ENCODE measurements at regions not wholly inside any gene's neighbourhood (a gene's known extent, or its start where the extent isn't known, plus 50 kb on each side); places are given as distances from the start of the nearest gene placed in this dataset.

DNA sequence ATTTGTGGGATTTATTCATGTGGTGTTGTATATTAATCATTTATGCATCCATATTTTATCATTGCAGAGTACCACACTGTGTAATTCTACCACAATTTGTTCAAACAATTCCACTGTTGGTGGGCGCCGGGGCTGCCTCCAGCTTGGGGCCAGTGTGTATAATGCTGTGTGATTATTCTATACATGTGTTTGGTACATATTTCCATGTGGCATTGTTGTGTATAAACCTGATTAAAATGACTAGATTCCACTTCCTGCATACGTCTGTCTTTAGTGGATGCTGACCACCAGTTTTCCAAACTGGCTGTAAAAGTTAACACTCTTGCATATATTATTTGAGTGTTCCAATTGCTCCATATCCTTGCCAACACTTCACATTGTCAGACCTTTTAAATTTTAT is 1213.8 kb downstream of the TBC1D22A start:
- no peak for DNase-seq

DNA sequence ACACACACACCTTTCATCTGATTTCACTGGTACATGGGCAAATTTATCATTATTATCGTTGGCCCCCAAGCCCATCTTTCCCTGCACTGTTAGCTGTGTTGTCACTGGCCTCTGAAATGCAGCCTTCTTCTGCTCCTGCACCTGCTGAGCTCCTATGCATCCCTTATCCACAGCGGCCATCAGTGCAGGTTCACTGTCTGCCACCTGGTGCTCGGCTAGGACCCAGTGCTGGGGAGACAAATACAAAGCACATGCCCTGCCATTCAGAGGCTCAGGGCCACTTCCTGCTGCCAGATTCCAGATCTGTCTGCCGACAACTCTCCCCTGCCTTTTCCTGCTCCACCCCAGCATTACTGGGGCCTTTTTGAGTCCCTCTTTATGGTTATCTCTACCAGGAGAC is 1205.4 kb downstream of the TBC1D22A start:
- no peak for DNase-seq

DNA sequence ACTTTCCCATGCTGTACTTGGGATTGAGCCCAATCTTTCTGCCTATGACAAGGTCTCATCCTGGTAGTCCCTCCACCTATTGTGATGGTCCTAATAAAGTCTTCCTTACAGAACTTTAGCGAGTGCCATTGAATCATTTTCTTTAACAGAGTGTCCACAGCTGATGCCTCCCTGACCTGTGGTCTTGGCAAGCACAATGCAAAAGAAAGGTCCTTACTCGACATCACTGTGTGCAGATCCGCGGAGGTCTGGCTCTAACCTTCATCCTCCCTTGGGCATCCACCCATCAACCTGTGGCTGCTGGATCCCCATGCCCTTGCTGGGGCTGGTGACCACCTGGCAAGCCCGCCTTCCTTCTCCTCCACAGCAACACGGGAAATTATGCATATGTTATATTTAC is 1203.9 kb downstream of the TBC1D22A start:
- DNase-seq = no peak

DNA sequence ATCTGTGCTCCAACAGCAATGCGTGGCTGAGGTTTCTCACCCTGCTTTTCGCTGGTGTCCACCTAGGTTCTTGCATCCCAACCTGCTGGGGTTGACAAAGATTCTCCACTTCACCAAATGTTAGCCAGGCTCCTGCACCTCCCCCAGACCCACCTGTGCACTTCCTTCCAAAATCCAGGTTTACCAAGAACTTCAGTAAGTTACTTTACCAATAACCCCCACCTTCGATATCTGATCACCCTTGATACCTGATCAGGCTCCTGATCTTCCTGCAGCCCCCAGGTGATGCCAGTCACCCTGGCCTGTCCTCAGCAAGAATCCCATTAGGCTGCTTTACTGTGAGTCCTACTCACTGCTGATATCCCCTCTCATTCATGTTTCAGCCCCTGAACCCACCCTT is 1203.4 kb downstream of the TBC1D22A start:
- DNase-seq = no peak

DNA sequence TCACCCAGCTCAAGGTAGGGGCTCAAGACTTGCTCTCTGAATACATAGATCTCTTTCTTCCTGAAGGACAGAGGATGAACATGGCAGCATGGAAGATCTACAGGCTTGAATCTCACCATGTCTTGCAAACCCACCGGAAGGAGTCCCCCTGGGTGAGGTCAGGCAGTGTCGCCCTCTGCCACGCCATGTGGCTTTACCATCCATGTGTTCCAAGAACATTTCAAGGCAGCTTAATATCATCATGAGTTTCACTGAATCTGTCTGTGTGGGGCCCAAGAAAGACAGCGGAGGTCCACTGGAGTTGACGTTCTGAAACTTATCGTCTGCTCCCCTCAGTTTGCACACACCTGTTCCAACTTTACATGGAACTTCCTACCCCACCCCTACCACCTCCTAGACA is 1202.6 kb downstream of the TBC1D22A start:
- no peak for DNase-seq

DNA sequence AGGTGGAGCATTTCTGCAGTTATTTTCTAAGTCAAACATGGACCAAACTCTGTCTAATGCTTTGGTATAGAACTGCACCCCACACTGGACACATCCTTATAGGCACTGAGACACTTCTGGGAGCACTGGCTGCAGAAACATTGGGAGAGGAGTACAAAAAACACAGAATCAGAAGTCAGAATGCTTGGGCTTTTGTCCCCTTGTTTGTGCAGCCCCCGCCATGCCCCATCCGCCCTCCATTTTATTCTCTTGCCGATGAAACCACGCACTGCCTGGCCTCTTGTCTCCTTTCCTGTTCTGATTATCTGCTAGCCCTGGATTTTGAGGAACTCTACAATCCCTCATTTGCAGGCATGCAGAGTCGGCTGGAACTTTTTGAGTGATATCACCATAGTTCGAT is 1201.2 kb downstream of the TBC1D22A start:
- DNase-seq = no peak

DNA sequence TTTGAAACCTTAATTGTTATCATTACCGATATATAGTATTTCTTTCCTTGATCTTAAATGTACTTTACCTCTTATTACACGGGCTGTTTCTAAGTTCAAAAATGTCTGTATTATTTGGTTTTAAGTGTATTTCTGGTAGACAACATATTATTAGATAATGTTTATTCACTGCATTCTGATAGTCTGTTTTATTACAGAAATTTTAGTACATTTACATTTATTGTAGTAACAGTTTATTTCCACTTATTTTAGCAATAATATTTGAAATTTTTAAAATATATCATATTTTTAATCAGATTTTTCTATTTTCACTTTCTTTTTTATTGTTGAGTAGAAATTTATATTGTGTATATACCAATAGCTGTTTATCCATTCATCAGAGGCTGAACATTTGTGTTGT is 1195.2 kb downstream of the TBC1D22A start:
- no peak for DNase-seq

DNA sequence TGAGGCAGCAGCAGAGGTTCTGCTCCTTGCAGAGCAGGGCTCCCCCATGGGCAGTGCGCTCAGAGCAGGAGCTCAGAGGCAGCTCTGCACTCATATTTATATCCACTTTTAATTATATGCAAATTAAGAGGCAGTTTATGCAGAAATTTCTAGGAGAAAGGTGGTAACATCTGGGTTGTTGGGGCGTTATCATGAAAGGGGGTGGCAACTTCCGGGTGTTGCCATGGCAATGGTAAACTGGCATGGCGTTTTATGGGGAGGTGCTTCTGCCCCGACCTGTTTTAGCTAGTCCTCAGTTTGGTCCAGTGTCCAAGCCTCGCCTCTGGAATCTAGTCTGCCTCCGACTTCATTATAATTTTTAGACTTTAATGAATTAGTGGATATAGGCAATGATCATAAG is 1191.7 kb downstream of the TBC1D22A start:
- DNase-seq = no peak

DNA sequence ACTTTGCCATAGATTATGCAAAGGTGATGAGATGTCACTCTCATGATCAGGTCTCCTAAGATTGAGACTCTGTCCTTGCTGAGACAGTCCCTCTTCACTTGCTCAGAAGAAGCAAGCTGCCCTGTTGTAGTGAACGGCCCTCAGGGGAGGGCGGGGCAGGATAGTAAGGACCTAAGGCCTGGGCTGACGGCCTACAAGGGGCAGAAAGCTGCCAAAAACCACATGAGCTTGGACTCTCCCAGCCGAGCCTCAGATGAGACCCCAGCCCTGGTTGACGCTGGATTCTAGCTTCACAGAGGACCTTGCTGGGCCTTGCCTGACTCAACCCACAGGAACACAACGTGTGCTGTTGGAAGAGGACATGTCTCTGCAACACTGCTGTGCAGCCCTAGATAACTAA is 1182.5 kb downstream of the TBC1D22A start:
- no peak for DNase-seq

DNA sequence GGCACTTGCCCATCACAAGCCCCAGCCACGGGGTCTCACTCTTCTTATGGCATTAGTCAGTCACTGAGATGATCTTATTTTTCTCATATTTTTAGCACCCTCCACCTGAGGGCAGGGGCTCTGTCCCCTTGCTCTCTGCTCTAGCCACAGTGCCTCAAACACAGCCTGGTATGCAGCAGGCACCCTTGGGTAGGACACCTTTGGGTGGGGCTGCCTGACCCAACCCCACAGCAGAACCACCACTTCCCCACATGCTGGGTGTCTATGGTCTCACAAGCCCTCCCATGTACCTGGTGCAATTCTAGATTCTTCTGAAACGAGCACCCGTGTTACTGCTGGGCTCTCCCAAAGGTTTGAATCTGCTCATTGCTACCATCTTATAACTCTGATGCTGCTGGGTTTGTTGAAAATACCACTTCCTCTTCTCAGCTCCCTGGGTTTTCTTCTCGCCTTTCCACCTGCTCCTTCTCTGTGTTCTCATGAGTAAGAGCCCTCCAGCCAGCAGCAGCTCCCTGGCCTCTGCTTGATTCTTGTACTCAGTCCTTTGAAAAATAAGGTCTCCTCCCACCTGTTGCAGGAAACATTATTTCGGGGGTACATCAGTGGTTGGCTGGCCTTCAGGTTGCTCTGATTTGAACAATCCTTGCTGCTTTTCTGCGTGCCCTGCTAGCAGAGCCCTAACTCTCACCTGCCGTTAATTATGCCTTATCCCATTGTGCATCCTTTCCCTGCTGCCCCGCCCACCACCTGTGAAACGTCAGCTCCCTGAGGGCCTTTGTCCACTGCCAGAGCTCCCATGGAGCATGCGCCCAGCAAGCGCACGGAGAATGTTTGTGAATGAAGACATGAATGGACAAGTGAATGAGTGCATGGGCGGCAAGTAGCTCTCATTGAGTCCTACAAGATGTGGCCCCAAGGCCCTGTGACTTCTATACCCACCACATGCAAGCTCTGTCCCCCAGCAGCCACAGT is 1181.6 kb downstream of the TBC1D22A start:
- DNase-seq = no peak

DNA sequence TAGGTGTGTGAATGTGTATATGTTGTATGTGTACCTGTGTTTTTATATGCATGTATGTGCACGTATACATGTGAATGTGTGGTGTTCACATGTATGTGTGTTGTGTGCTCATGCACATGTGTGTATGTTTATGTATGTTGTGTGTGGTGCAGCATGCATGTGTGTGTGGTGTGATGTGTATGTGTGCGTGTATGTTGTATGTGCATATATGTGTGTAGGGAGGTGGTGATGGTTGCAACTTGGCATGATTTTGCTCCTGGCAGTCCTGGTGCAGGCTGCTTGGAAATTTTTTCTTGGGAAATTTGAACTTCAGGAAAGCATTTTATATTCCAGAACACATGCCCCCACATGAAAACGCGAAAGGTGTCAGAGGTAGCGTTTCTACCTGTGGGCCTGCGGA is 1177.8 kb downstream of the TBC1D22A start:
- DNase-seq = no peak

DNA sequence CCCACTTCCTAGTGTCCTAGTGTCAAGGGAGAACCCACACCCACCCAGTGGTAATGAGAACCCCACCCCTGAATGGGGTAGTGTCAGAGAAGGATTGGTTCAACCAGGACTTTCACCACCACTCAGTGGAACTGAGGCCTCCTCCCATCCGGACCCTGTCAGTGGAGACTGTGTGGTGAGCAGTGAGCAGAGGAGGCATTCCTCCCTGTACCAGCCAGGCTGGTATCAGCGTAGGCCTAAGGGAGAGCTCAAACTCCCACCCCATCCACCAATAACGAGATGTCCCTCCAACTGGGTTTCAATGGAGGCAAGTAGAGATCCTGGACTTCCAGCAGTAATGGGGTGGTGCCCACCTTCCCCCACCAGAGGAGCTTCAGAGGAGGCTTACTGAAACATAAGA is 1171.4 kb downstream of the TBC1D22A start:
- DNase-seq = no peak

DNA sequence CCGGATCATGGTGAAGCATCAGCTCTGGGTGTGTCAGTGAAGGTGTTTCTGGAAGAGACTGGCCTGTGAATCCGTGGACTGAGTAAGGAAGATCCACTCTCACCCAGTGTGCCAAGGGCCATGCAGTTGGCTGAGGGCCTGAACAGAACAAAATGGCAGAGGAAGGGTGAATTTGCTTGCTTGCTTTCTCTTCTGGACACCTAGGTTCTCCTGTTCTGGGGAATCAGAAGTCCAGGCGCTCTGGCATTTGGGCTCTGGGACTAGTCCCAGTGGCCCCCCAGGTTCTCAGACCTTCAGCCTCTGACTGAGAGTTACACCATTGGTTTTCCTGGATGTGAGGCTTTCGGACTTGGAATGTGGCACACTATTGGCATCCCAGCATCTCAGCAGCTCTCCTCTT is 1170.8 kb downstream of the TBC1D22A start:
- no peak for DNase-seq

DNA sequence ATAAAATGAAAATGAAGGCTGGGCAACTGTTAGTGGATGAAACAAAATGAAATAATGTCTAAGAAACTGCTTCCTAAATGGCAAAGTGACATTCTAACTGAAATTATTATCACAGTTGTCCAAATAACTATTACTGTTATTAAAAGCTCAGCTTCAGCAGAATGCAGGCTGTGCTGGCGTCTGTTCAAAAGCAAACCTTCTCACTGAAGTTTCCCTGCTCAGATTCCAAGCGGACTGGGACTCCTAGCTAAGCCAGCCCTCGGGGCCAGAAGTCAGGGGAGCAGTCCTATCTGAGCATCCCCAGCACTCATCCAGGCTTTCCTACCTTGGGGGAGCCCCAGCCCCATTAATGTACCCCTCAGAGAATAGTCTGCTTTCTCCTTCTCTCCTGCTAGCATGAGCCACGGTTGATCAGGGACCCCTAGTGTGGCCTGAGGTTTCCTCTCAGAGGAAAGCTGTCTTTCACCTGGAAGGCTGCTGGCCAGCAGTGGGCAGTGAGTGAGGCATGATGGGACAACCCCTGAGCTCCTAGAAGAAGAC is 1167.3 kb downstream of the TBC1D22A start:
- no peak for DNase-seq

DNA sequence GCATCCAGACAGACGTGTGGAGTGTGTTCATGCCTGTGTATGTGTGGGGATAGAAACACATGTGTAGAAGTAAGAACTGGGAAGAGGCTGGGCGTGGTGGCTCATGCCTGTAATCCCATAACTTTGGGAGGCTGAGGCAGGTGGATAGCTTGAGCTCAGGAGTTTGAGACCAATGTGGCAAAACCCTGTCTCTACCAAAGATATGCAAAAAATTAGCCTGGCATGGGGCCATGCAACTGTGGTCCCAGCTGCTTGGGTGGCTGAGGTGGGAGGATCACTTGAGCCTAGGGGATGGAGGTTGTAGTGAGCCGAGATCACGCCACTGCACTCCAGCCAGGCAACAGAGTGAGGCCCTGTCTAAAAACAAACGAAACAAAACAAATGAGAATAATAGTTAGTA is 1166.6 kb downstream of the TBC1D22A start:
- no peak for DNase-seq

DNA sequence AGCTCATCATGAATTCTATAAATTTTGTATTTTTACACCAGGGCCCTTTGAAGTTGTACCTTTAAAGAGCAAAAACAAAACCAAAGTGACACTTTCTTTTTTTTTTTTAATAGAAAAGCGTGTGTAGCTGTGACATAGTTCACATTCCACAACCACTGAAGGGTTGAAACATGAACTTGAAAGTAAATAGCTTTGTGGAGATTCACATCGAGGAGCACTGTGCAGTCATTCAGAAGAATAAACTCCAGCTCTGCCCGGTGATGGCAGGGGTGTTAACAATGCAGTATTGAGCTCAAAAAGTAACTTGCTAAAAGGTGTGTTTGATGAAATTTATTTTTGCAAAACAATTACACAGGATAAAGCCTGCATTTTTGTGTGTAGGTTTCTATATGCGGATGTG is 1166.2 kb downstream of the TBC1D22A start:
- DNase-seq = no peak

DNA sequence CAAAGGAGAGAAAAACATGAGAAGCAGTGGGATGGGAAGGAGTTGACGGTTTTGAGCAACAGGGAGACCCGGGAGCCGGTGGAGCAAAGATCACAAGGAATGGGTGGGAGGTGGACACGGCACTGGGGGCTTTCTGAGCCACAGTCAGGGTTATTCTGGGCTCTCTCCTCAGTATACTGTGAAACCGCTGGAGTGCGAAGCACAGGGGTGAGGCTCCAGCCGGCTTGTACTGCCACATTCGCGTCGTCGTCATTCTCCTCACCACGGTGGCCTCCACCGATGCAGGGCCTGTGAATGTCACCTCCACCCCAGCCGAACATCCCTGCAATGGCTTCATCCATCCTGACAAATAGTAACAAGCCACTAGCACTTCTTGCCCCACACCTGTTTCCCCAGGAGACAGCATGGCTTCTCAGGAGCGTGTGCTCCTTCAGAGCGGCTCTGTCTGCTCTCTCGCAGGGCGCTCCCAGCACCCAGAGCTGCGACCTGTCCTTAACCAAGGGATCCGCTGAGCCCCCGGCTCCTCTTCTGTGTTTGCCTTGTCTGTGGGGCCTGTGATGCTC is 1165.3 kb downstream of the TBC1D22A start:
- no peak for DNase-seq

DNA sequence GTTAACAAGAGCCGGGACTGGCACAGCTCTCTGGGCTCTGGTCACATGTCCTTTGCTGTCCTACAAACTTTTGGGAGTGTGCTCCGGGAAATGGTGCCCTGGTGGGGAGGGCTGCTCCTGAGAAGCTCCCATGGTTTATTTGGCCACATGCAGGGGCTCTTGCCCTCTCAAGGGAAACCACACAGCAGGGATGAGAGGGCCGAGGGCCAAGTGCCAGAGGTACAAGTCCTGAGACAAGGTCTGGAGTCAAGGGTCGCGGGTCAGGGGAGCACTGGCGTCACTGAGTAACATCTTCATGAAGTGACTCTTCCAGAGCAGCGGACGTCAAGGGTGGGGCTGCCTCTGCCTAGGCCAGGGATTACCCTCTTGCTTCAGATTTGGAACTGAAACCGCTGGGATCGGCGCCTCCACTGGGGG is 1160.6 kb downstream of the TBC1D22A start:
- DNase-seq = no peak

DNA sequence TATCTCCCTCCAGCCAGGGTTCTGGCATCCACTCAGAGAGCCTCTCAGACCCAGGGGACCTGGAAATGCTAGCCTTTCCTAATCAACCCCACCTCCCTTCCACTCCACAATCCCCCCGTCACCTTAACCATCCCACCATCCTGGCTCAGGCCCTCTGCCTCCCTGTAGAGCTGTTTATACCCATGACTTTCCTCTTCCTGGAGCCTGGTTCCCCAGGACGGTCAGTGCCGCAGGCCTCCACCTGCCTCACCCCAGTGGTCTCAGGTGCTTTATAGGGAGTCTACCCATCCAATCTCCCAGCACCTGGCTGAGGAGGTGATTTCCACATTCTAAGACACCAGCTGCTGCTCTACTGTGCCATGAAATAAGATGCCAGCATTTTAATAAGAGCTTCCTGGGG is 1159.5 kb downstream of the TBC1D22A start:
- no peak for DNase-seq

DNA sequence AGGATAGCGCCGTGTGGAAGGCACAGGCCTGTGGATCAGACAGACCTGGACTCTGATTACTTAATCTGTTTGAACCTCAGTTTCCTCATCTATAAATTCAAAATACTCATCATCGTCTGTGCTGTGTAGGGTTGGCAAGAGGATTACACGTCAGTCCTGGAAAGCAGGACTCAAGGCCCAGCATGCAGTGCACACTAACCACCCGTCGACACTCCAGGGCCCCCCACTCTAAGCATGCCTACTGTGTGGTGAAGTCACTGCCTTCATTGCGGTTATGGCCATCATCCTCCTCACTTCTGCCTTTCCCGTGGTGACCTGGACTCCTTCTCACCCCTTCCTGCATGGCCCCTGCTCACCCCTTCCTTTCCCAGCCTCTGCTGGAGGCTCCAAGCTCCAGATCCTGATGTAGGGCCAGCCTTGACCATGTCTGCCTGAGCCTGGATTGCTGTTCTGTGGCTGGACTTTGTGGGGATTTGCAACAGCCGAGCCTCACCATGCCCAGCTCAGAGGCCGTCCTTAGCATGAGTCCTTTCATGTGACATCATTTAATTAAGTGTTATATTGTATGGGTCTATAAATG is 1158.0 kb downstream of the TBC1D22A start:
- DNase-seq = no peak

DNA sequence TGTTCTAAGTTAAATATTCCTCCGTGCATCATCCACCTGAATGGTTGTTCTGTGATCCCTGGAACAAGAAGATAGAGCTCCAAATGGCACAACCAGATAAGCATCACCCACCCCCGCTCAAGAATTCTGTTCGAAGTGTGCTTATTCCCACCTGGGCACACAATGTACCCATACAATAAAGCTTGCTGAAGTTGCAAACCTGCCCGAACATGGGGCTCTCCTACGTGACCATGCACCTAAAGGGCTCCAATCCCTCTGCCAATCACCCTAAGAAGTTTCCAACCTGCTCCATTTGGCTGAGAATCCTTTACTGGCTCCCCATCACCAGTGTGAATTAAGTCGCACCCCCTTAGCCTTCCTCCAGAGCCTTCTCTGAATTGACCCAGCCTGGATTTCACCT is 1157.4 kb downstream of the TBC1D22A start:
- no peak for DNase-seq

DNA sequence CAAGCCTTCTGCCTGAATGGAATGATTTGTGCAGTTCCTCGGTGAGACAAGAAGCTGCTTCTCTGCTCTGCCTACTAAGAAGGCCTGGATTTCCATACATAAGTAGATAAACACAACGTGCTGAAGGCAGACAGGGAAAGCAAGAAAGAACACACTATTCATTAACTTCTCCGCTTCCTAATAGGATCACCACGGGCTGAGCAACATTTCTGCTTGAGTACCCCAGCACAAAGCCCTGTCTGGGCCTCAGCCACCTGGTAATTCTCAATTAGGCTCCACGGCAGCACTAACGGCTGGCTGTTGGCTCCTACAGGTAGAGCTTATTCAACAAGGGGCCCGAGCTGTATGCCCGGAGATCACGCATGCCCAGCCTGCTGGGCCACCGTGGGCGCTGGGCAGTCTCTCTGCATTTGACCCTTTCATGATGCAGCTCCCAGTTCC is 1156.6 kb downstream of the TBC1D22A start:
- DNase-seq = no peak

DNA sequence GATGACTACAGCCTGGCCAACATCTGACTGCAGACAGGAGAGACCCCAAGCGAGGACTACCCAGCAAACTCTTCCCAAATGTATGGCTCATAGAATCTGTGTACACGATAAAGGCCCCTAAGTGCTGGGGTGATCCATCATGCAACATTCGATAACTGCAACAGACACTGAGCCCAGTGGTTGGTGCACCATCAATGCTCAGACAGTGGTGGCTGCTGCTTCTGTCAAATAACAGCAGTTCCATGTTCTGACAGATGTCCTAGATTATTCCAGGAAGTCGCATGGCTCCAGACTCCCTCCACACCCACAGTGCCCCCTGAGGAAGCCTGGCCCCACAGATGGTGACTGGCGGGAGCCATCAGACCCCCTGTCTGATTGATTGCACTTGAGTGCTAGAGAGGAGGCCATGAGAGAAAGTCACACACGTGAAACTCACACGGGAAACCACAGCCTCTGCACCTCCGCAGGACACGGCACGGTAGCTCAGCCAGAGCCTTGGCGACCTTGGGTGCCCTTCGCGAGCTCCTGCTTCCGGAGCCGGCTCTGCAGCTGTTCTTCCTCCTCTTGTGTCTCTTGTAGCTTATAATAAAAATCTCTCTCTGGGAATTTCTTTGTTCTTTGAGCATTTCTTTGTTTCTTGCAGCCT is 1155.9 kb downstream of the TBC1D22A start:
- DNase-seq = no peak

Data from amniotic stem cell (primary cell).